ENCODE measurements at regions not wholly inside any gene's neighbourhood (a gene's known extent, or its start where the extent isn't known, plus 50 kb on each side); places are given as distances from the start of the nearest gene placed in this dataset.

- ChIA-PET POLR2A (ENCODE audit: partially characterized antibody) (no interaction called here), CTCF (ENCODE audit: partially characterized antibody) (no interaction called here)
- no peaks in the 10 kb centered on the region for H3K9me3 ChIP-seq (ENCODE audit: control insufficient read depth in 1 of 2, low read length in 2 of 2)
- H3K36me3 ChIP-seq (ENCODE audit: insufficient read depth, low read length) = no peaks in the 10 kb centered on the region
- Mint-ChIP-seq H3K9me3 (peaks cover 2 to 10% (median 4%) of the 10 kb centered on the region in 8 donors), H3K36me3 (no peaks in the 10 kb centered on the region), H3K4me1 (no peaks in the 10 kb centered on the region), H3K27me3 (peaks cover 0 to 1% of the 10 kb centered on the region in 2 donors), H3K27ac (no peak overlapping the region), H3K4me3 (no peak overlapping the region)
- no peaks in the 10 kb centered on the region for H3K4me1 ChIP-seq (ENCODE audit: insufficient read depth, low read length)
- no peak for DNase-seq
- no peak overlapping the region for H3K4me3 ChIP-seq (ENCODE audit: low read length in 2 of 2)
- H3K27ac ChIP-seq (ENCODE audit: low read depth, low read length) = no peak overlapping the region
- intact Hi-C loops (cut with micrococcal nuclease) = no loop called here
- no peaks in the 10 kb centered on the region for H3K27me3 ChIP-seq (ENCODE audit: insufficient read depth, low read length)
Measured at GRCh38 chr4:28386776-28387175, 1526.1 kb downstream of the STIM2 start.

- no peaks in the 10 kb centered on the region for H3K36me3 ChIP-seq (ENCODE audit: insufficient read depth, low read length)
- H3K4me1 ChIP-seq (ENCODE audit: insufficient read depth, low read length) = no peaks in the 10 kb centered on the region
- intact Hi-C loops (cut with micrococcal nuclease) = no loop called here
- Mint-ChIP-seq H3K9me3 (peaks cover 0 to 14% (median 5%) of the 10 kb centered on the region in 8 donors), H3K4me3 (no peak overlapping the region), H3K36me3 (no peaks in the 10 kb centered on the region), H3K4me1 (no peaks in the 10 kb centered on the region), H3K27ac (no peak overlapping the region), H3K27me3 (peaks cover 0 to 1% of the 10 kb centered on the region in 2 donors)
- ChIA-PET POLR2A (ENCODE audit: partially characterized antibody) (no interaction called here), CTCF (ENCODE audit: partially characterized antibody) (no interaction called here)
- no peaks in the 10 kb centered on the region for H3K27me3 ChIP-seq (ENCODE audit: insufficient read depth, low read length)
- no peak overlapping the region for H3K27ac ChIP-seq (ENCODE audit: low read depth, low read length)
- no peak for DNase-seq
- H3K9me3 ChIP-seq (ENCODE audit: control insufficient read depth in 1 of 2, low read length in 2 of 2) = no peaks in the 10 kb centered on the region
- no peak overlapping the region for H3K4me3 ChIP-seq (ENCODE audit: low read length in 2 of 2)
Measured at GRCh38 chr4:28388471-28388870, 1527.8 kb downstream of the STIM2 start.

- no peaks in the 10 kb centered on the region for H3K27me3 ChIP-seq (ENCODE audit: insufficient read depth, low read length)
- H3K4me1 ChIP-seq (ENCODE audit: insufficient read depth, low read length) = no peaks in the 10 kb centered on the region
- intact Hi-C loops (cut with micrococcal nuclease) = no loop called here
- POLR2A ChIA-PET (ENCODE audit: partially characterized antibody) = no interaction called here
- H3K36me3 ChIP-seq (ENCODE audit: insufficient read depth, low read length) = no peaks in the 10 kb centered on the region
- peaks cover under 1 to 21% (median 7%) of the 10 kb centered on the region in 8 donors for H3K9me3 Mint-ChIP-seq
- peaks cover 0 to under 1% of the 10 kb centered on the region in 2 donors for H3K27me3 Mint-ChIP-seq
- H3K4me3 ChIP-seq (ENCODE audit: low read length in 2 of 2) = no peak overlapping the region
- CTCF ChIA-PET (ENCODE audit: partially characterized antibody) = no interaction called here
- no peak for DNase-seq
- H3K4me3 Mint-ChIP-seq = no peak overlapping the region
- H3K9me3 ChIP-seq (ENCODE audit: control insufficient read depth in 1 of 2, low read length in 2 of 2) = no peaks in the 10 kb centered on the region
- H3K27ac Mint-ChIP-seq = no peak overlapping the region
- no peak overlapping the region for H3K27ac ChIP-seq (ENCODE audit: low read depth, low read length)
- H3K36me3 Mint-ChIP-seq = no peaks in the 10 kb centered on the region
- H3K4me1 Mint-ChIP-seq = no peaks in the 10 kb centered on the region
Measured at GRCh38 chr4:28391877-28392276, 1531.2 kb downstream of the STIM2 start.

- no peak overlapping the region for H3K4me3 ChIP-seq (ENCODE audit: low read length in 2 of 2)
- Mint-ChIP-seq H3K36me3 (no peaks in the 10 kb centered on the region), H3K9me3 (peaks cover 2 to 27% (median 16%) of the 10 kb centered on the region in 8 donors), H3K4me3 (no peak overlapping the region), H3K4me1 (no peaks in the 10 kb centered on the region), H3K27me3 (no peaks in the 10 kb centered on the region), H3K27ac (no peak overlapping the region)
- CTCF ChIA-PET (ENCODE audit: partially characterized antibody) = no interaction called here
- no peak for DNase-seq
- POLR2A ChIA-PET (ENCODE audit: partially characterized antibody) = no interaction called here
- no peaks in the 10 kb centered on the region for H3K27me3 ChIP-seq (ENCODE audit: insufficient read depth, low read length)
- H3K9me3 ChIP-seq (ENCODE audit: control insufficient read depth in 1 of 2, low read length in 2 of 2) = no peaks in the 10 kb centered on the region
- H3K4me1 ChIP-seq (ENCODE audit: insufficient read depth, low read length) = no peaks in the 10 kb centered on the region
- no peak overlapping the region for H3K27ac ChIP-seq (ENCODE audit: low read depth, low read length)
- intact Hi-C loops (cut with micrococcal nuclease) = no loop called here
- no peaks in the 10 kb centered on the region for H3K36me3 ChIP-seq (ENCODE audit: insufficient read depth, low read length)
Measured at GRCh38 chr4:28402751-28403150, 1542.1 kb downstream of the STIM2 start.

GRCh38 chr4:28421221-28421620, 1560.6 kb downstream of the STIM2 start:
- H3K4me3 Mint-ChIP-seq = no peak overlapping the region
- no peak for DNase-seq

GRCh38 chr4:28426251-28426650, 1565.6 kb downstream of the STIM2 start:
- Histone ChIP-seq H3K27me3 (ENCODE audit: insufficient read depth, low read length) (no peaks in the 10 kb centered on the region), H3K4me3 (ENCODE audit: low read length in 2 of 2) (no peak overlapping the region), H3K27ac (ENCODE audit: low read depth, low read length) (no peak overlapping the region), H3K36me3 (ENCODE audit: insufficient read depth, low read length) (no peaks in the 10 kb centered on the region), H3K9me3 (ENCODE audit: control insufficient read depth in 1 of 2, low read length in 2 of 2) (no peaks in the 10 kb centered on the region), H3K4me1 (ENCODE audit: insufficient read depth, low read length) (no peaks in the 10 kb centered on the region)
- ChIA-PET CTCF (ENCODE audit: partially characterized antibody) (no interaction called here), POLR2A (ENCODE audit: partially characterized antibody) (no interaction called here)
- H3K36me3 Mint-ChIP-seq = no peaks in the 10 kb centered on the region
- H3K9me3 Mint-ChIP-seq = peaks cover 2 to 16% (median 6%) of the 10 kb centered on the region in 8 donors
- H3K27me3 Mint-ChIP-seq = no peaks in the 10 kb centered on the region
- H3K4me1 Mint-ChIP-seq = no peaks in the 10 kb centered on the region
- no peak for DNase-seq
- no peak overlapping the region for H3K4me3 Mint-ChIP-seq
- H3K27ac Mint-ChIP-seq = no peak overlapping the region
- intact Hi-C loops (cut with micrococcal nuclease) = no loop called here

More at GRCh38 chr4:28421221-28421620, 1560.6 kb downstream of the STIM2 start:
- Histone ChIP-seq H3K27ac (ENCODE audit: low read depth, low read length) (no peak overlapping the region), H3K4me1 (ENCODE audit: insufficient read depth, low read length) (no peaks in the 10 kb centered on the region), H3K36me3 (ENCODE audit: insufficient read depth, low read length) (no peaks in the 10 kb centered on the region), H3K4me3 (ENCODE audit: low read length in 2 of 2) (no peak overlapping the region), H3K9me3 (ENCODE audit: control insufficient read depth in 1 of 2, low read length in 2 of 2) (no peaks in the 10 kb centered on the region), H3K27me3 (ENCODE audit: insufficient read depth, low read length) (no peaks in the 10 kb centered on the region)
- Mint-ChIP-seq H3K36me3 (no peaks in the 10 kb centered on the region), H3K27me3 (no peaks in the 10 kb centered on the region), H3K4me1 (no peaks in the 10 kb centered on the region), H3K27ac (no peak overlapping the region), H3K9me3 (peaks cover 0 to 10% (median 3%) of the 10 kb centered on the region in 8 donors)
- intact Hi-C loops (cut with micrococcal nuclease) = no loop called here
- CTCF ChIA-PET (ENCODE audit: partially characterized antibody) = no interaction called here
- POLR2A ChIA-PET (ENCODE audit: partially characterized antibody) = no interaction called here

- no peaks in the 10 kb centered on the region for H3K4me1 Mint-ChIP-seq
- H3K27ac ChIP-seq (ENCODE audit: low read depth, low read length) = no peak overlapping the region
- POLR2A ChIA-PET (ENCODE audit: partially characterized antibody) = no interaction called here
- CTCF ChIA-PET (ENCODE audit: partially characterized antibody) = no interaction called here
- H3K9me3 ChIP-seq (ENCODE audit: control insufficient read depth in 1 of 2, low read length in 2 of 2) = no peaks in the 10 kb centered on the region
- H3K36me3 Mint-ChIP-seq = no peaks in the 10 kb centered on the region
- peaks cover 0 to 11% (median 7%) of the 10 kb centered on the region in 8 donors for H3K9me3 Mint-ChIP-seq
- no peaks in the 10 kb centered on the region for H3K36me3 ChIP-seq (ENCODE audit: insufficient read depth, low read length)
- H3K4me3 ChIP-seq (ENCODE audit: low read length in 2 of 2) = no peak overlapping the region
- no peaks in the 10 kb centered on the region for H3K27me3 Mint-ChIP-seq
- H3K4me1 ChIP-seq (ENCODE audit: insufficient read depth, low read length) = no peaks in the 10 kb centered on the region
- DNase-seq = no peak
- no peak overlapping the region for H3K27ac Mint-ChIP-seq
- H3K27me3 ChIP-seq (ENCODE audit: insufficient read depth, low read length) = no peaks in the 10 kb centered on the region
- intact Hi-C loops (cut with micrococcal nuclease) = no loop called here
- no peak overlapping the region for H3K4me3 Mint-ChIP-seq
Measured at GRCh38 chr4:28427306-28428085, 1566.9 kb downstream of the STIM2 start.

All from CD4-positive, alpha-beta memory T cell (primary cell).